K562 (cell line): ENCODE measurements at regions not wholly inside any gene's neighbourhood (a gene's known extent, or its start where the extent isn't known, plus 50 kb on each side); places are given as distances from the start of the nearest gene placed in this dataset.
A peak's percentile ranks its signal among the peaks of the same experiment; 100 is the strongest.

Experiments used
- AFF1 ChIP-seq, 2 experiments: fragments of 450-650 bp; IDR thresholded peaks; 2 replicates each; pipeline ENCODE4 v1.6.1; 2018; ENCODE audit warnings: mild to moderate bottlenecking in 2 of 2, low read depth in 1 of 2; ENCODE audit not compliant: partially characterized antibody in 2 of 2
- DPF2 ChIP-seq: fragments of 450-650 bp; IDR thresholded peaks from 2 replicates; pipeline ENCODE4 v1.6.1; 2016
- FOSL1 ChIP-seq: fragments of 200-800 bp; sonication (Bioruptor generic); conservative IDR thresholded peaks from 2 replicates; pipeline ENCODE4 v1.6.1; 2016; ENCODE audit warnings: missing genetic modification characterization, missing compliant biosample characterization
- FOXO4 ChIP-seq: fragments of 450-650 bp; formaldehyde crosslinking; IDR thresholded peaks from 2 replicates; pipeline ENCODE4 v1.4.0; 2020; ENCODE audit warnings: mild to moderate bottlenecking, moderate library complexity
- JUNB ChIP-seq: fragments of 450-650 bp; formaldehyde crosslinking; conservative IDR thresholded peaks from 2 replicates; pipeline ENCODE4 v1.4.0; 2020; ENCODE audit warnings: mild to moderate bottlenecking
- MAZ ChIP-seq, 2 experiments: fragments of 450-650 bp in 1 of 2; sonication (generic) in 1 of 2; formaldehyde crosslinking; IDR thresholded peaks in 1 of 2; conservative IDR thresholded peaks in 1 of 2; 2 replicates each; pipeline versions ENCODE4 v1.4.0 to v1.5.0; 2020; ENCODE audit warnings: mild to moderate bottlenecking in 1 of 2, missing genetic modification reagents in 1 of 2
- NFXL1 ChIP-seq: fragments of 450-650 bp; formaldehyde crosslinking; IDR thresholded peaks from 2 replicates; pipeline ENCODE4 v1.4.0; 2021; ENCODE audit warnings: mild to moderate bottlenecking
- PHTF2 ChIP-seq: fragments of 250-450 bp; sonication (Bioruptor Pico); IDR thresholded peaks from 2 replicates; pipeline ENCODE4 v1.5.0; 2021; ENCODE audit warnings: mild to moderate bottlenecking
- SRSF3 ChIP-seq: fragments of 200-400 bp; formaldehyde crosslinking; IDR thresholded peaks from 2 replicates; pipeline ENCODE4 v1.6.1; 2016; ENCODE audit warnings: mild to moderate bottlenecking, low read length, moderate library complexity; ENCODE audit not compliant: insufficient read depth
- SUPT5H ChIP-seq: fragments of 450-650 bp; IDR thresholded peaks from 2 replicates; pipeline ENCODE4 v1.6.1; 2016
- TAF9B ChIP-seq: fragments of 450-650 bp; IDR thresholded peaks from 2 replicates; pipeline ENCODE4 v1.6.1; 2018; ENCODE audit warnings: mild to moderate bottlenecking; ENCODE audit not compliant: partially characterized antibody
- TCF7L2 ChIP-seq: fragments of 150-350 bp; IDR thresholded peaks from 2 replicates; pipeline ENCODE4 v1.6.1; 2016; ENCODE audit warnings: low read depth, mild to moderate bottlenecking, low read length, moderate library complexity
- THRAP3 ChIP-seq: fragments of 450-650 bp; IDR thresholded peaks from 2 replicates; pipeline ENCODE4 v1.6.1; 2016; ENCODE audit warnings: mild to moderate bottlenecking, inconsistent platforms, borderline replicate concordance
- XRCC5 ChIP-seq: fragments of 200-400 bp; formaldehyde crosslinking; IDR thresholded peaks from 2 replicates; pipeline ENCODE4 v1.6.1; 2017; ENCODE audit warnings: low read depth, mild to moderate bottlenecking, low read length
- ZBTB1 ChIP-seq: sonication (generic); formaldehyde crosslinking; IDR thresholded peaks from 2 replicates; pipeline ENCODE4 v1.8.1; 2023; ENCODE audit warnings: missing genetic modification reagents, low read depth, mild to moderate bottlenecking, borderline replicate concordance
- ZBTB17 ChIP-seq: fragments of 450-650 bp; formaldehyde crosslinking; IDR thresholded peaks from 2 replicates; pipeline ENCODE4 v1.4.0; 2020; ENCODE audit warnings: mild to moderate bottlenecking
- ZNF140 ChIP-seq: fragments of 250-450 bp; sonication (Bioruptor Pico); IDR thresholded peaks from 2 replicates; pipeline ENCODE4 v1.8.0; 2021; ENCODE audit warnings: moderate library complexity, mild to moderate bottlenecking, inconsistent platforms
- ZNF146 ChIP-seq: IDR thresholded peaks from one replicate; pipeline ENCODE4 v1.6.1; 2018; ENCODE audit warnings: missing compliant biosample characterization; ENCODE audit not compliant: unreplicated experiment
- ZNF324 ChIP-seq: fragments of 250-450 bp; sonication (Bioruptor Pico); IDR thresholded peaks from 2 replicates; pipeline ENCODE4 v1.4.0; 2020; ENCODE audit warnings: mild to moderate bottlenecking
- ZNF384 ChIP-seq: IDR thresholded peaks from 2 replicates; pipeline ENCODE4 v1.6.1; 2012; ENCODE audit warnings: low read depth, low read length, improper control_type of control experiment
- ZNF518B ChIP-seq: fragments of 250-450 bp; sonication (Bioruptor Pico); IDR thresholded peaks from 2 replicates; pipeline ENCODE4 v1.5.0; 2021; ENCODE audit warnings: mild to moderate bottlenecking, moderate library complexity

GRCh38 chr6:27667657-27668441, 194.9 kb upstream of the ZNF184 start (continued):
- TF ChIP-seq ZNF518B (CRISPR knock-in tag) (no peak), XRCC5 (no peak), FOXO4 (CRISPR knock-in tag) (no peak), PHTF2 (CRISPR knock-in tag) (no peak), AFF1 (IDR thresholded peaks at IDR 0.05; ENCODE audit: low read depth in 1 of 2, partially characterized antibody in 2 of 2) (no peak), THRAP3 (no peak), SRSF3 (no peak), MAZ (CRISPR knock-in tag; conservative IDR thresholded peaks at IDR 0.05 in 1 of 2, IDR thresholded peaks at IDR 0.05 in 1 of 2) (peak in 1 of 2 experiments; percentile 14; a peak in 2 of 4 replicates), ZBTB1 (CRISPR knock-in tag) (no peak), NFXL1 (CRISPR knock-in tag) (no peak), SUPT5H (no peak), ZNF146 (CRISPR knock-in tag) (no peak), FOSL1 (tag) (peak; percentile 1; the same call in 1 of the 2 replicates), ZNF384 (no peak), TCF7L2 (no peak), ZNF324 (CRISPR knock-in tag) (no peak), ZBTB17 (CRISPR knock-in tag) (no peak), JUNB (CRISPR knock-in tag) (no peak), ZNF140 (CRISPR knock-in tag) (no peak), DPF2 (no peak), TAF9B (no peak)
